Esophagus muscularis mucosa (tissue), 4 donors: ENCODE measurements at regions not wholly inside any gene's neighbourhood (a gene's known extent, or its start where the extent isn't known, plus 50 kb on each side); places are given as distances from the start of the nearest gene placed in this dataset.

Experiments used
- DNase-seq: peaks from one replicate; pipeline ENCODE4 v3.0.0-alpha.2; 2017; ENCODE audit errors: extremely low spot score
- H3K27ac ChIP-seq, 4 donors: fragments of 200-600 bp; sonication (generic); replicated peaks in 1 of 4; 1 replicate in 3 of 4; 2 replicates in 1 of 4; pipeline ENCODE4 v1.5.1; 2016 to 2019; ENCODE audit warnings: mild to moderate bottlenecking in 1 of 4
- H3K27me3 ChIP-seq, 4 donors: fragments of 200-600 bp; sonication (generic); one replicate each; pipeline versions ENCODE4 v1.5.1 to v1.6.0; 2016 to 2019
- H3K36me3 ChIP-seq, 4 donors: fragments of 200-600 bp; sonication (generic); one replicate each; pipeline ENCODE4 v1.5.1; 2016 to 2019
- H3K4me1 ChIP-seq, 4 donors: fragments of 200-600 bp; sonication (generic); one replicate each; pipeline ENCODE4 v1.5.1; 2016 to 2019
- H3K4me3 ChIP-seq, 4 donors: fragments of 200-600 bp; sonication (generic); 1 replicate in 2 of 4; 2 replicates in 2 of 4; pipeline ENCODE4 v1.5.1; 2016 to 2019; ENCODE audit warnings: mild to moderate bottlenecking in 4 of 4, moderate library complexity in 1 of 4
- H3K9me3 ChIP-seq, 4 donors: fragments of 200-600 bp; sonication (generic); 1 replicate in 3 of 4; 2 replicates in 1 of 4; pipeline ENCODE4 v1.5.1; 2016 to 2019
- EP300 ChIP-seq: sonication (generic); formaldehyde crosslinking; IDR thresholded peaks from one replicate; pipeline ENCODE4 v1.6.1; 2017; ENCODE audit warnings: antibody characterized with exemption
- POLR2A ChIP-seq: fragments of 450-650 bp; IDR thresholded peaks from one replicate; pipeline ENCODE4 v1.6.1; 2017; ENCODE audit warnings: antibody characterized with exemption, moderate library complexity, mild to moderate bottlenecking, low read depth
- POLR2AphosphoS5 ChIP-seq, 2 donors: sonication (generic); formaldehyde crosslinking; IDR thresholded peaks; one replicate each; pipeline ENCODE4 v1.6.1; 2017; ENCODE audit warnings: antibody characterized with exemption in 2 of 2
- WGBS: methylation state at CpG from one replicate; pipeline ENCODE4 v1.1.5; 2018; 5-methylcytosine and 5-hydroxymethylcytosine counted together
- intact Hi-C: fragments of 100-400 bp; cut with DNase I; formaldehyde crosslinking; loops from one replicate; pipeline ENCODE4 v1.15.1; 2023
- TF ChIP-seq, protein P1 (sequence below), 3 experiments: fragments of 200-600 bp in 2 of 3; fragments of 450-650 bp in 1 of 3; sonication (generic) in 2 of 3; IDR thresholded peaks; one replicate each; pipeline ENCODE4 v1.5.1; 2017 to 2019; ENCODE audit warnings: antibody characterized with exemption in 3 of 3, mild to moderate bottlenecking in 2 of 3, moderate library complexity in 1 of 3

DNA sequence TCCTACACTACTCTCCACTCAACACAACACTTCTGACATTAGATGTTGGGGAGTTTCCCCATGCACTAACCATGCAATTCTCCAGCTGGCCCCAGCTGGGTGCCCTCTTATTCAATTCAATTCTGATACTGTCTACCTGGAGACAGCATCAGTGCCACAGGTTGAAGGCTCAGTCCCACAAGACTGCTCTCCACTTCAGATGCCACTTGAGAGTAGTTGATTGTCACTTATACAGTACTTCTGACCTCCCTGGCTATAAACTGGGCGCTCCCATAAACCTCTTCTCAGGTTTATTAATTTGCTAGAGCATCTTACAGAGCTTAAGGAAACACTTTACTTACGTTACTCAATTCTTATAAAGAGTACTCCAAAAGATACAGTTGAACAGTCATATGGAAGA, 442.3 kb downstream of the LRRIQ3 start:
- Histone ChIP-seq H3K36me3 (no peaks in the 10 kb centered on the region), H3K27me3 (no peaks in the 10 kb centered on the region), H3K9me3 (no peaks in the 10 kb centered on the region), H3K27ac (no peak overlapping the region), H3K4me3 (no peak overlapping the region), H3K4me1 (no peaks in the 10 kb centered on the region)
- 83% methylated on average over 2 of the region's 2 CpGs for WGBS
- no peak for DNase-seq
- intact Hi-C loops = no loop called here
- no peak for TF ChIP-seq POLR2A
- TF ChIP-seq POLR2AphosphoS5 (IDR thresholded peaks at IDR 0.05) = no peak
- TF ChIP-seq EP300 = no peak
- TF ChIP-seq, protein P1, sequence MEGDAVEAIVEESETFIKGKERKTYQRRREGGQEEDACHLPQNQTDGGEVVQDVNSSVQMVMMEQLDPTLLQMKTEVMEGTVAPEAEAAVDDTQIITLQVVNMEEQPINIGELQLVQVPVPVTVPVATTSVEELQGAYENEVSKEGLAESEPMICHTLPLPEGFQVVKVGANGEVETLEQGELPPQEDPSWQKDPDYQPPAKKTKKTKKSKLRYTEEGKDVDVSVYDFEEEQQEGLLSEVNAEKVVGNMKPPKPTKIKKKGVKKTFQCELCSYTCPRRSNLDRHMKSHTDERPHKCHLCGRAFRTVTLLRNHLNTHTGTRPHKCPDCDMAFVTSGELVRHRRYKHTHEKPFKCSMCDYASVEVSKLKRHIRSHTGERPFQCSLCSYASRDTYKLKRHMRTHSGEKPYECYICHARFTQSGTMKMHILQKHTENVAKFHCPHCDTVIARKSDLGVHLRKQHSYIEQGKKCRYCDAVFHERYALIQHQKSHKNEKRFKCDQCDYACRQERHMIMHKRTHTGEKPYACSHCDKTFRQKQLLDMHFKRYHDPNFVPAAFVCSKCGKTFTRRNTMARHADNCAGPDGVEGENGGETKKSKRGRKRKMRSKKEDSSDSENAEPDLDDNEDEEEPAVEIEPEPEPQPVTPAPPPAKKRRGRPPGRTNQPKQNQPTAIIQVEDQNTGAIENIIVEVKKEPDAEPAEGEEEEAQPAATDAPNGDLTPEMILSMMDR (IDR thresholded peaks at IDR 0.05) = no peak

DNA sequence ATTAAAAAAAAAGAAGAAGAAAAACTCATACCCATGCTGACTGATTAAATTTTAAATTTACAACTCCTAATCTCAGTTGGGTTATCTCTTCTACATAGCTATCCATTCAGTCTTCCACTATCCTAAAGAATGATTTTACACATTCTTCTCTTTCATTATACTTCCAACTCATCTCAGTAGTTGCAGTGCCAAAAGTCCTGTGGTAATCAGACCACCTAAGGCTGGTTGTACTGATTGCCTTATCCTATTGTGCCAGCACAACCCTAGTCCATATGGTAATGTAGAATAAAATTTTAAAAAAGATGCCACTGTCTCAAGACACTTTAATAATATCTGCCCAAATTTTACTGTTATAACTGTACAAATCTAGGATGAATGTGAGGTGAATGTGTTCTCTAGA, 448.0 kb downstream of the LRRIQ3 start:
- Histone ChIP-seq H3K4me3 (no peak overlapping the region), H3K9me3 (peaks cover 0 to 18% (median 3%) of the 10 kb centered on the region in 4 donors), H3K36me3 (no peaks in the 10 kb centered on the region), H3K27me3 (no peaks in the 10 kb centered on the region), H3K4me1 (no peaks in the 10 kb centered on the region), H3K27ac (no peak overlapping the region)
- no peak for TF ChIP-seq EP300
- no peak for TF ChIP-seq POLR2A
- no peak for TF ChIP-seq POLR2AphosphoS5 (IDR thresholded peaks at IDR 0.05)
- TF ChIP-seq, protein P1 (IDR thresholded peaks at IDR 0.05) = no peak
- intact Hi-C loops = no loop called here
- no peak for DNase-seq

DNA sequence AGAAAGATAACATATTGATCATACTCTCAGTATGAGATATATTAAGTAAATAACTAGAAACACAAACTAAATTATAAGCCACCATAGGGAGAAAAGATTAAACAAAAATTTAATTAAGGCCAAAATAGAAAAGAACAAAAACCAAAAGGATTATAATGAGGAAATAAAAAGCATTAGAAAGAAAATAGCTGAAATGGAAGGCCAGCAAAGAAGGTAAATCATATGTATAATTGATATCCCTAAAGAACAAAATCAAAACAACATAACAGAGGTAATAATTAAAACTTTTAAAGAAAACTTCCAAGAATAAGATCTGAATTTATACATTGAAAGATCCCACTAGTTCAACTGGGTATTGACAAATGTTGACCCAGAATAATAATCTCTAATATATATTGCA, 453.0 kb downstream of the LRRIQ3 start:
- Histone ChIP-seq H3K36me3 (no peaks in the 10 kb centered on the region), H3K27me3 (no peaks in the 10 kb centered on the region), H3K4me3 (no peak overlapping the region), H3K27ac (no peak overlapping the region), H3K9me3 (peaks cover 0 to 31% (median 4%) of the 10 kb centered on the region in 4 donors), H3K4me1 (no peaks in the 10 kb centered on the region)
- TF ChIP-seq, protein P1 (IDR thresholded peaks at IDR 0.05) = no peak
- TF ChIP-seq POLR2AphosphoS5 (IDR thresholded peaks at IDR 0.05) (no peak), POLR2A (no peak), EP300 (no peak)
- intact Hi-C loops = no loop called here
- no peak for DNase-seq

DNA sequence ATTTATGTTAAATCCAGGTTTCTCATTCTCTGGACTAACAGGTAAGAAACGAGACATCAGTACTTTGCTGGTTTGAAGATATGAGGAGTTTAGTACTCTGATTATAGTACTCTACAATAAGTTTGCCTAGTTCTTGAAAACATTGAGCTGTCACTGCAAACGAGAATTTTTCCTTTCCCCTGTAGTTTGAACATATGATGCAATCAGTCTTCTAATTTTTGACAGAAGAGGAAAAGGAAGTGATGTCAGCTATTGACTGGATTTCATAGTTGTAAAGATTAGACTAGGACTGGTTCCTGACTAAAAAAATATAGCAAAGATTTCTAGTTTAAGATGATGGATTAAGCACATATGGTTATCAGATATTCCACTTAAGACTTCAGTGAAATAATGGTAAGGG, 461.9 kb downstream of the LRRIQ3 start:
- Histone ChIP-seq H3K4me3 (no peak overlapping the region), H3K36me3 (no peaks in the 10 kb centered on the region), H3K27ac (no peak overlapping the region), H3K27me3 (no peaks in the 10 kb centered on the region), H3K4me1 (no peaks in the 10 kb centered on the region), H3K9me3 (no peaks in the 10 kb centered on the region)
- intact Hi-C loops = no loop called here
- WGBS = 51% methylated on average over 2 of the region's 2 CpGs
- DNase-seq = no peak
- TF ChIP-seq POLR2AphosphoS5 (IDR thresholded peaks at IDR 0.05) = no peak
- TF ChIP-seq, protein P1 (IDR thresholded peaks at IDR 0.05) = no peak
- no peak for TF ChIP-seq POLR2A
- no peak for TF ChIP-seq EP300

DNA sequence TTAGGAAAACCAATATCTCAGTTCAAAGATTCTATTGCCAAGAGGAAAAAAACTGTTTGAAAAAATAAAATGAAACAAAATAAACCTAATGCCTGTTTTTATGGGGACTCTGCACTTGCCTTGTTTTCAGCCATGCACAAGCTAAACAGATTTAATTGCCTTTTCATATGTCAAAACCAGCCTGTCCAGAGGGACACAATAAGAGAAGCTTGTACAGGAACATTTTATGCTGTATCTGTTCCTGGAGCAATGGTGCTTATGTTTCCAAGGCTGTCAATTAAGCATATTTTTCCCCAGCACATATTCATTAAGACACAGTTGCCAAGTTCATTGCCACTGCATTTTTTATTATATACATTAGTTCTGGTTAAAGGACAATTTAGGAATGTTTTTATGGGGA, 470.9 kb downstream of the LRRIQ3 start:
- Histone ChIP-seq H3K36me3 (no peaks in the 10 kb centered on the region), H3K27ac (no peak overlapping the region), H3K4me1 (no peaks in the 10 kb centered on the region), H3K9me3 (no peaks in the 10 kb centered on the region), H3K4me3 (no peak overlapping the region), H3K27me3 (no peaks in the 10 kb centered on the region)
- intact Hi-C loops = no loop called here
- DNase-seq = no peak
- TF ChIP-seq POLR2A (no peak), POLR2AphosphoS5 (IDR thresholded peaks at IDR 0.05) (no peak), EP300 (no peak)
- TF ChIP-seq, protein P1 (IDR thresholded peaks at IDR 0.05) = no peak
